SK-N-SH treated with all-trans-retinoic acid at 6 μM for 48 hours (cell line): ENCODE measurements at regions not wholly inside any gene's neighbourhood (a gene's known extent, or its start where the extent isn't known, plus 50 kb on each side); places are given as distances from the start of the nearest gene placed in this dataset.

ENCODE experiments used
- ATAC-seq: fragments of 200-7000 bp; cut with Tn5 transposase; 3 replicates; pipeline ENCODE4 v1.9.1; 2020; ENCODE audit warnings: mild to moderate bottlenecking, moderate library complexity
- ARNTL ChIP-seq: fragments of 450-650 bp; formaldehyde crosslinking; IDR thresholded peaks from 2 replicates; pipeline ENCODE4 v1.5.0; 2020; ENCODE audit warnings: low read depth, mild to moderate bottlenecking, moderate library complexity, borderline replicate concordance
- BACH2 ChIP-seq: fragments of 250-450 bp; sonication (Bioruptor Pico); IDR thresholded peaks from 2 replicates; pipeline ENCODE4 v1.9.0; 2021; ENCODE audit warnings: mild to moderate bottlenecking, borderline replicate concordance
- CREB5 ChIP-seq: fragments of 250-450 bp; sonication (Bioruptor Pico); IDR thresholded peaks from 2 replicates; pipeline ENCODE4 v1.5.1; 2020; ENCODE audit warnings: low read depth, mild to moderate bottlenecking, moderate library complexity
- CSDC2 ChIP-seq: fragments of 250-450 bp; sonication (Bioruptor Pico); IDR thresholded peaks from 2 replicates; pipeline ENCODE4 v1.5.0; 2020; ENCODE audit warnings: mild to moderate bottlenecking, moderate library complexity
- CSRNP3 ChIP-seq: fragments of 250-450 bp; sonication (Bioruptor Pico); IDR thresholded peaks from 2 replicates; pipeline ENCODE4 v1.5.1; 2021; ENCODE audit warnings: mild to moderate bottlenecking, moderate library complexity
- ESRRG ChIP-seq: fragments of 250-450 bp; sonication (Bioruptor Pico); IDR thresholded peaks from 2 replicates; pipeline ENCODE4 v1.6.1; 2021; ENCODE audit warnings: mild to moderate bottlenecking
- GLIS3 ChIP-seq: fragments of 250-450 bp; sonication (Bioruptor Pico); IDR thresholded peaks from 2 replicates; pipeline ENCODE4 v1.5.0; 2020; ENCODE audit warnings: mild to moderate bottlenecking, moderate library complexity
- ISL1 ChIP-seq: fragments of 250-450 bp; sonication (Bioruptor Pico); IDR thresholded peaks from 2 replicates; pipeline ENCODE4 v2.1.2; 2022; ENCODE audit warnings: mild to moderate bottlenecking, moderate library complexity
- OSR1 ChIP-seq: fragments of 250-450 bp; sonication (Bioruptor Pico); IDR thresholded peaks from 2 replicates; pipeline ENCODE4 v1.8.0; 2022; ENCODE audit warnings: moderate library complexity, mild to moderate bottlenecking, inconsistent platforms
- POU6F1 ChIP-seq: fragments of 250-450 bp; sonication (Bioruptor Pico); IDR thresholded peaks from 2 replicates; pipeline ENCODE4 v1.8.0; 2021; ENCODE audit warnings: low read depth, mild to moderate bottlenecking, moderate library complexity, borderline replicate concordance
- PPARA ChIP-seq: fragments of 250-450 bp; sonication (Bioruptor Pico); IDR thresholded peaks from 2 replicates; pipeline ENCODE4 v1.5.0; 2020; ENCODE audit warnings: mild to moderate bottlenecking, borderline replicate concordance
- RARB ChIP-seq: fragments of 250-450 bp; sonication (Bioruptor Pico); IDR thresholded peaks from 2 replicates; pipeline ENCODE4 v1.8.0; 2021; ENCODE audit warnings: mild to moderate bottlenecking, moderate library complexity
- SNAI2 ChIP-seq: fragments of 250-450 bp; sonication (Bioruptor Pico); IDR thresholded peaks from 2 replicates; pipeline ENCODE4 v1.5.0; 2020; ENCODE audit warnings: mild to moderate bottlenecking, moderate library complexity
- TCF4 ChIP-seq: fragments of 250-450 bp; sonication (Bioruptor Pico); IDR thresholded peaks from 2 replicates; pipeline ENCODE4 v1.8.0; 2021; ENCODE audit warnings: mild to moderate bottlenecking, moderate library complexity, borderline replicate concordance
- TOX ChIP-seq: fragments of 250-450 bp; sonication (Bioruptor Pico); IDR thresholded peaks from 2 replicates; pipeline ENCODE4 v1.8.0; 2021; ENCODE audit warnings: mild to moderate bottlenecking, moderate library complexity, borderline replicate concordance
- TSHZ2 ChIP-seq: fragments of 250-450 bp; sonication (Bioruptor Pico); IDR thresholded peaks from 2 replicates; pipeline ENCODE4 v1.5.0; 2020; ENCODE audit warnings: mild to moderate bottlenecking, moderate library complexity
- ZC3H10 ChIP-seq: fragments of 250-450 bp; sonication (Bioruptor Pico); IDR thresholded peaks from 2 replicates; pipeline ENCODE4 v1.5.1; 2021; ENCODE audit warnings: mild to moderate bottlenecking, moderate library complexity
- ZFP3 ChIP-seq: fragments of 250-450 bp; sonication (Bioruptor Pico); IDR thresholded peaks from 2 replicates; pipeline ENCODE4 v1.5.0; 2020; ENCODE audit warnings: mild to moderate bottlenecking, moderate library complexity
- ZNF565 ChIP-seq: fragments of 450-650 bp; formaldehyde crosslinking; conservative IDR thresholded peaks from 2 replicates; pipeline ENCODE4 v1.5.0; 2020; ENCODE audit warnings: low read depth, mild to moderate bottlenecking, moderate library complexity
- ZNF8 ChIP-seq: fragments of 450-650 bp; formaldehyde crosslinking; IDR thresholded peaks from 2 replicates; pipeline ENCODE4 v1.5.0; 2020; ENCODE audit warnings: mild to moderate bottlenecking, moderate library complexity
- TF ChIP-seq, protein P1 (sequence below): fragments of 250-450 bp; sonication (Bioruptor Pico); IDR thresholded peaks from 2 replicates; pipeline ENCODE4 v1.8.0; 2020; ENCODE audit warnings: mild to moderate bottlenecking, moderate library complexity, borderline replicate concordance

DNA sequence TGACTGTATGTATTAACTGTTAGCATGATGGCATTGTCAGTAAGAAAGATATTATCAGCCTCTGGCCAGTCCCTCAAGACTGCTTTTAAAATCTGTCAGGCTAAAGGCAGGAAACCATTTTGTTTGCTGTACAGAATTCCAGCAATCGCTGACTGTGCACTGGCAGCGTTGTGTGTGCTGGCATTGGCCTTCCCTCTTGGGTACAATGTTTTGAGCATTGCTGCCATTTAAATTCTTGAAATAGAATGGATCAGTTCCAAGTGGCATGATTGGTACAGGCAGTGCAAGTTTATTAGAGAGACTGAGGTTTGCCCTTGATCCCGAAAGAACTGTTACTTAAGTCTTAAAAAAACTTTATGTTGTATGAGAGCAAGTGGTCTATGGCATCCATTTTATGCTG, 788.7 kb downstream of the OTOL1 start:
- TF ChIP-seq TCF4 (CRISPR knock-in tag), result no peak
- TF ChIP-seq ZC3H10 (CRISPR knock-in tag), result no peak
- TF ChIP-seq PPARA (CRISPR knock-in tag), result no peak
- no peak for TF ChIP-seq BACH2 (CRISPR knock-in tag)
- TF ChIP-seq TSHZ2 (CRISPR knock-in tag), result no peak
- no peak for TF ChIP-seq GLIS3
- TF ChIP-seq CREB5, result no peak
- TF ChIP-seq ZNF8 (CRISPR knock-in tag), result no peak
- TF ChIP-seq POU6F1 (CRISPR knock-in tag), result no peak
- TF ChIP-seq ISL1 (CRISPR knock-in tag), result no peak
- TF ChIP-seq ZFP3 (CRISPR knock-in tag), result no peak
- no peak for TF ChIP-seq ARNTL (CRISPR knock-in tag)
- no peak for TF ChIP-seq CSRNP3 (CRISPR knock-in tag)
- TF ChIP-seq TOX (CRISPR knock-in tag), result no peak
- TF ChIP-seq ZNF565 (CRISPR knock-in tag), result no peak
- no peak for TF ChIP-seq RARB (CRISPR knock-in tag)
- TF ChIP-seq OSR1 (CRISPR knock-in tag), result no peak
- TF ChIP-seq SNAI2, result no peak
- TF ChIP-seq, protein P1, sequence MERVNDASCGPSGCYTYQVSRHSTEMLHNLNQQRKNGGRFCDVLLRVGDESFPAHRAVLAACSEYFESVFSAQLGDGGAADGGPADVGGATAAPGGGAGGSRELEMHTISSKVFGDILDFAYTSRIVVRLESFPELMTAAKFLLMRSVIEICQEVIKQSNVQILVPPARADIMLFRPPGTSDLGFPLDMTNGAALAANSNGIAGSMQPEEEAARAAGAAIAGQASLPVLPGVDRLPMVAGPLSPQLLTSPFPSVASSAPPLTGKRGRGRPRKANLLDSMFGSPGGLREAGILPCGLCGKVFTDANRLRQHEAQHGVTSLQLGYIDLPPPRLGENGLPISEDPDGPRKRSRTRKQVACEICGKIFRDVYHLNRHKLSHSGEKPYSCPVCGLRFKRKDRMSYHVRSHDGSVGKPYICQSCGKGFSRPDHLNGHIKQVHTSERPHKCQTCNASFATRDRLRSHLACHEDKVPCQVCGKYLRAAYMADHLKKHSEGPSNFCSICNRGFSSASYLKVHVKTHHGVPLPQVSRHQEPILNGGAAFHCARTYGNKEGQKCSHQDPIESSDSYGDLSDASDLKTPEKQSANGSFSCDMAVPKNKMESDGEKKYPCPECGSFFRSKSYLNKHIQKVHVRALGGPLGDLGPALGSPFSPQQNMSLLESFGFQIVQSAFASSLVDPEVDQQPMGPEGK (CRISPR knock-in tag), result no peak
- TF ChIP-seq ESRRG (CRISPR knock-in tag), result no peak
- ATAC-seq, result no peak

DNA sequence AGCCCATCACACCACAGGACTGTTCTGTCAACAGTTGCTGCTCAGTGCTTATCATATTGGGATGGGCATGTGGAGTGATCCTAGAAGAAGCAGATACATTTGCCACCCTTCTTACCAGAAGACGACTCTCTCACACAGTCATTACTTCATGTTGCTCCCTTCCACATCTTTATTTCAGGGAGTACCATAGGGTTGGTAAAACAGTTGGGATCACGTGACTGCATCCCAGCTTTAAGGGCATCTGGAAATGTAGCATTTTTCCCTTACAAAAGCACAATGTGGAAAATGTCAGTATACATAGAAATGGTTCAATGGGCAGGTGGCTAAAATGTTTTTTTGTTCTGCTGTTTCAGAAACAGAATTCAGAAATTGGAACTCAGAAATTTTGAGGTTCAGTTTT, 791.0 kb downstream of the OTOL1 start:
- TF ChIP-seq TOX (CRISPR knock-in tag), result no peak
- no peak for TF ChIP-seq BACH2 (CRISPR knock-in tag)
- no peak for ATAC-seq

DNA sequence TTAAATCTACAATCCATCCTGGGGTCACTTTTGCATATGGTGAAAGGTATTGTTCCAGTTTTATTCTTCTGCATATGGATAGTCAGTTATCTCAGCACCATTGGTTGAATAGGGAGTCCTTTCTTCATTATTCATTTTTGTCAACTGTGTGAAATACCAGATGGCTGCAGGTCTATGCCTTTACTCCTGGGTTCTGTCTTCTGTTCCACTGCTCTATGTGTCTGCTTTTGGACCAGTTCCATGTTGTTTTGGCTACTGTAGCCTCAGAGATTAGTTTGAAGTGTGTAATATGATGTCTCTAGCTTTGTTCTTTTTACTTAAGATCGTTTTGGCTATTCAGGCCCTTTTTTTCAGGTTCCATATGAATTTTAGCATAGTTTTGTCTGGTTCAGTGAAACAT, 795.8 kb downstream of the OTOL1 start:
- TF ChIP-seq TCF4 (CRISPR knock-in tag) (no peak), CREB5 (no peak), POU6F1 (CRISPR knock-in tag) (no peak), CSDC2 (CRISPR knock-in tag) (no peak), OSR1 (CRISPR knock-in tag) (no peak), ARNTL (CRISPR knock-in tag) (no peak), GLIS3 (no peak), ZNF565 (CRISPR knock-in tag) (no peak), ZC3H10 (CRISPR knock-in tag) (no peak), SNAI2 (no peak), ISL1 (CRISPR knock-in tag) (no peak), CSRNP3 (CRISPR knock-in tag) (no peak)
- TF ChIP-seq, protein P1 (CRISPR knock-in tag), result no peak
- no peak for ATAC-seq
